DND-41 (cell line): ENCODE measurements at regions not wholly inside any gene's neighbourhood (a gene's known extent, or its start where the extent isn't known, plus 50 kb on each side); places are given as distances from the start of the nearest gene placed in this dataset.

Source experiments
- ATAC-seq: fragments of 200-7000 bp; cut with Tn5 transposase; 3 replicates; pipeline ENCODE4 v1.9.1; 2021; ENCODE audit warnings: low read depth; ENCODE audit not compliant: insufficient read depth
- DNase-seq: peaks from one replicate; pipeline ENCODE4 v3.0.0-alpha.2; 2020
- H2AFZ ChIP-seq: 2 replicates; pipeline ENCODE4 v1.6.0; 2012; ENCODE audit warnings: low read depth, low read length
- H3K27ac ChIP-seq: 2 replicates; pipeline ENCODE4 v1.5.1; 2012; ENCODE audit warnings: low read length, inconsistent platforms
- H3K27me3 ChIP-seq: fragments of 200-600 bp; sonication (generic); 2 replicates; pipeline ENCODE4 v1.6.0; 2012; ENCODE audit warnings: low read length, mild to moderate bottlenecking, inconsistent platforms; ENCODE audit not compliant: insufficient read depth, poor library complexity
- H3K36me3 ChIP-seq: 2 replicates; pipeline ENCODE4 v1.5.1; 2012; ENCODE audit warnings: low read length, inconsistent platforms; ENCODE audit not compliant: insufficient read depth
- H3K4me1 ChIP-seq: 2 replicates; pipeline ENCODE4 v1.5.1; 2012; ENCODE audit warnings: mild to moderate bottlenecking, low read length; ENCODE audit not compliant: insufficient read depth
- H3K4me2 ChIP-seq: 2 replicates; pipeline ENCODE4 v1.6.0; 2012; ENCODE audit warnings: mild to moderate bottlenecking, moderate library complexity, low read length, inconsistent platforms; ENCODE audit not compliant: insufficient read depth
- H3K4me3 ChIP-seq, 2 experiments: fragments of 200-600 bp in 1 of 2; shearing (Covaris generic) in 1 of 2; 2 replicates each; pipeline ENCODE4 v1.5.1; 2012 to 2016; ENCODE audit warnings: inconsistent platforms in 2 of 2, low read length in 2 of 2, mild to moderate bottlenecking in 2 of 2, low read depth in 1 of 2, moderate library complexity in 1 of 2
- H3K79me2 ChIP-seq: 2 replicates; pipeline ENCODE4 v1.6.0; 2012; ENCODE audit warnings: low read length, inconsistent platforms; ENCODE audit not compliant: insufficient read depth
- H3K9ac ChIP-seq: 2 replicates; pipeline ENCODE4 v1.6.0; 2012; ENCODE audit warnings: low read depth, mild to moderate bottlenecking, inconsistent platforms, low read length, moderate library complexity
- H3K9me3 ChIP-seq: 2 replicates; pipeline ENCODE4 v1.5.1; 2012; ENCODE audit warnings: low read length, moderate library complexity, mild to moderate bottlenecking, inconsistent platforms; ENCODE audit not compliant: insufficient read depth, severe bottlenecking
- H4K20me1 ChIP-seq: 2 replicates; pipeline ENCODE4 v1.6.0; 2012; ENCODE audit warnings: low read length; ENCODE audit not compliant: insufficient read depth
- EZH2 ChIP-seq: IDR thresholded peaks from 3 replicates; pipeline ENCODE4 v1.6.1; 2012; ENCODE audit warnings: borderline replicate concordance, low read depth, mild to moderate bottlenecking, moderate library complexity, low read length, inconsistent platforms; ENCODE audit not compliant: severe bottlenecking
- TF ChIP-seq, protein P1 (sequence below): IDR thresholded peaks from 2 replicates; pipeline ENCODE4 v1.5.1; 2012; ENCODE audit warnings: borderline replicate concordance, low read length, moderate library complexity, mild to moderate bottlenecking; ENCODE audit not compliant: poor library complexity, severe bottlenecking; ENCODE audit errors: extremely low read depth

DNA sequence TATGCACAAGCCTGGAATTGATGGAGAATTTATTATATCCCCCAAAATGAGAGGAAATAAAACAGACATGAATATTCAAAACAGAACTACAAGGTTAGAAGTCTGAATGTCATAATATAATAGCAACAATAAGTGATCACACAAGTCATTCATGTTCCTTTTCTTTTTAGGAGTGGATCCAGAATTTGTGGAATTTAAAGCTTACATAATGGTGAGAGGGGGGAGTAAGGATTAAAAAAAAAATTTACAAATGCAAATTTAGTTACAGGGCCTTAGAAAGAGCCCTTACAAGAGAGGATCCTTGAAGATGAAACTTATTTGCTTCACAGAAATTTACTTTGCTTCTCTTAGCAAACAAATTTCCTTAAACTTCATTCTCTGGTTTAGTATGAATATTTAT lies 716.1 kb upstream of the CXADR start:
- Histone ChIP-seq H3K4me2 (no peak overlapping the region), H3K9ac (no peak overlapping the region), H3K79me2 (no peaks in the 10 kb centered on the region), H3K4me1 (no peaks in the 10 kb centered on the region), H2AFZ (no peak overlapping the region), H3K4me3 (no peak overlapping the region), H4K20me1 (no peaks in the 10 kb centered on the region), H3K9me3 (no peaks in the 10 kb centered on the region), H3K27ac (no peak overlapping the region), H3K27me3 (no peaks in the 10 kb centered on the region), H3K36me3 (no peaks in the 10 kb centered on the region)
- ATAC-seq (no peak), DNase-seq (no peak)
- TF ChIP-seq, protein P1, sequence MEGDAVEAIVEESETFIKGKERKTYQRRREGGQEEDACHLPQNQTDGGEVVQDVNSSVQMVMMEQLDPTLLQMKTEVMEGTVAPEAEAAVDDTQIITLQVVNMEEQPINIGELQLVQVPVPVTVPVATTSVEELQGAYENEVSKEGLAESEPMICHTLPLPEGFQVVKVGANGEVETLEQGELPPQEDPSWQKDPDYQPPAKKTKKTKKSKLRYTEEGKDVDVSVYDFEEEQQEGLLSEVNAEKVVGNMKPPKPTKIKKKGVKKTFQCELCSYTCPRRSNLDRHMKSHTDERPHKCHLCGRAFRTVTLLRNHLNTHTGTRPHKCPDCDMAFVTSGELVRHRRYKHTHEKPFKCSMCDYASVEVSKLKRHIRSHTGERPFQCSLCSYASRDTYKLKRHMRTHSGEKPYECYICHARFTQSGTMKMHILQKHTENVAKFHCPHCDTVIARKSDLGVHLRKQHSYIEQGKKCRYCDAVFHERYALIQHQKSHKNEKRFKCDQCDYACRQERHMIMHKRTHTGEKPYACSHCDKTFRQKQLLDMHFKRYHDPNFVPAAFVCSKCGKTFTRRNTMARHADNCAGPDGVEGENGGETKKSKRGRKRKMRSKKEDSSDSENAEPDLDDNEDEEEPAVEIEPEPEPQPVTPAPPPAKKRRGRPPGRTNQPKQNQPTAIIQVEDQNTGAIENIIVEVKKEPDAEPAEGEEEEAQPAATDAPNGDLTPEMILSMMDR, result no peak
- TF ChIP-seq EZH2, result no peak

DNA sequence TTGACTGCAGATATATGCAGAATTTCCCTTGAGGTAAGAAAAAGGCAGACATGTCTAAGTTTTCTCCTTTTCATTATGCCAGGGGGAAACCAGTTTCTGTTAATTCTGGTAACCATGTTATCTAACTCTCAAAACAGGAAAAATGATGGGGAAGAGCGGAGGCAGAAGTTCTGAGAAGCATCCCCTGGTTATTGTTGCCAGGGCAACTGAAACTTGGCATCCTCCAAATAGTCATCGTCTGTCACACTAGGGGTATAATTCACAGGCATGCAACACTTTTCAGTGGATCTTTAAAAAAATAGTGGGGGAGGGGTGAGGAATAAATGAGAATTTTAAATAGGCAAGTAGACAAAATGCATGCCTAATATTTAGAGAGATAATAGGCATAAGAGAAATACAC lies 715.3 kb upstream of the CXADR start:
- Histone ChIP-seq H3K27me3 (no peaks in the 10 kb centered on the region), H3K36me3 (no peaks in the 10 kb centered on the region), H4K20me1 (no peaks in the 10 kb centered on the region), H3K4me1 (no peaks in the 10 kb centered on the region), H3K9ac (no peak overlapping the region), H3K79me2 (no peaks in the 10 kb centered on the region), H3K27ac (no peak overlapping the region), H3K4me2 (no peak overlapping the region), H3K9me3 (no peaks in the 10 kb centered on the region), H3K4me3 (no peak overlapping the region), H2AFZ (no peak overlapping the region)
- DNase-seq, result no peak
- no peak for ATAC-seq
- TF ChIP-seq, protein P1, result no peak
- no peak for TF ChIP-seq EZH2

DNA sequence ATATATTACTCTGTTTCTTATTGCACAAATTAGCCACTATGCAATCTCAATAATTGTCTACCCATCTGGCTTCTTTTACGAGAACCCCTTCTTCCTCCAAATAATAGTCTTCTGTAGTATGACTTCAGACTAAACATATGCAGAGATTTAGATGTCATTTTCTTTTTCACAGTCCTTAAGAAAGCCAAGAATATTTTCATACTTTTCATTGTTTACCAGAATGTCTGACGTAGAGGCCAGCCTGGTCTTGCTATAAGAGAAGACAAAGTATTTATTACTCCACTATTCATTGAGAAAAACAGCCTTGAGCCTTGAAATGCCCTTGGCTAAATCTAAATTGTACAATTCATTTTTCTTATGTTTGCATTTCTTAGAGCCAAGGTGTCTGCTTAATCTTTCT lies 714.9 kb upstream of the CXADR start:
- Histone ChIP-seq H2AFZ (no peak overlapping the region), H3K9ac (no peak overlapping the region), H3K27me3 (no peaks in the 10 kb centered on the region), H3K27ac (no peak overlapping the region), H3K79me2 (no peaks in the 10 kb centered on the region), H3K36me3 (no peaks in the 10 kb centered on the region), H3K9me3 (no peaks in the 10 kb centered on the region), H3K4me3 (no peak overlapping the region), H3K4me1 (no peaks in the 10 kb centered on the region), H4K20me1 (no peaks in the 10 kb centered on the region), H3K4me2 (no peak overlapping the region)
- ATAC-seq, result no peak
- no peak for DNase-seq
- TF ChIP-seq EZH2, result no peak
- TF ChIP-seq, protein P1, result no peak
